ENCODE measurements at regions not wholly inside any gene's neighbourhood (a gene's known extent, or its start where the extent isn't known, plus 50 kb on each side); places are given as distances from the start of the nearest gene placed in this dataset.
"Not testable (repeated sequence)": the region's sequence is repeated elsewhere in the genome, so short reads cannot be mapped to it uniquely, and the experiment has no call there.

DNA sequence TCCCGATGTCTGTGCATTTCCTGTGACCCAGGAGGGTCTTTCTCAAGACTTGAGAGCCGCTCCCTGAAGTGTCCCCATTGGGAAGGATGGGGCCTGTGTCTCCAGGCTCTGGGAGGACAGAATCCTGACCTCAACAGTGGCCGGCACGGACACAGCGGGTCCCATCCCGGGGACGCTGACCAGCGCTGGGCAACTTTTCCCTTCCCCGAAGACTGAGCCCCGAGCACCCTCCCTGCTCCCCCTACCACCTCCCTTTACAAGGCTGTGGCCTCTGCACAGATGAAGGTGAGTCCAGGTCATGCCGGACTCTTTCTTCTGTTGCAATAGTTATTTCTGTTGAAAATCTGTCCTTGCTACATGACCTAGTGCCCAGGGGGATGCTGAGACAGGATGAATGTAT lies 135.7 kb downstream of the TMEM121 start:
- not testable (repeated sequence) for DNase-seq

DNA sequence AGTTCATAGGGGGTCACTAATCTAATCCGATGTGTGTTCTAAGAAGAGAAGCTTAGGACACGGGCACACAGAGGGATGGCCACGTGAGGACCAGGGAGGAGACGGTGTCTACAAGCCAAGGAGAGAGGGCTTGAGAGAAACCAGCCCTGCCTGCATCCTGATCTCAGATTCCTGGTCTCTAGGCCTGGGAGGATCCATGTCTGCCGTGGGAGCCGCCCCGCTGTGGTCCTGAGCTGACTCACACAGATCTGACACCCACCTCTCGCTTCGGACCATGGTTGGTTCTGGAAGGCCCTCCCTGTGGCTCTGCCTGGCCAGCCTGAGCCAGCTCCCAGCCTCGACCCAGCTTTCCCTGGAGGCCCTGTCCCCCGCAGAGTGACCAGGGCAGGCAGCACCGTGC lies 136.2 kb downstream of the TMEM121 start:
- not testable (repeated sequence) for DNase-seq

DNA sequence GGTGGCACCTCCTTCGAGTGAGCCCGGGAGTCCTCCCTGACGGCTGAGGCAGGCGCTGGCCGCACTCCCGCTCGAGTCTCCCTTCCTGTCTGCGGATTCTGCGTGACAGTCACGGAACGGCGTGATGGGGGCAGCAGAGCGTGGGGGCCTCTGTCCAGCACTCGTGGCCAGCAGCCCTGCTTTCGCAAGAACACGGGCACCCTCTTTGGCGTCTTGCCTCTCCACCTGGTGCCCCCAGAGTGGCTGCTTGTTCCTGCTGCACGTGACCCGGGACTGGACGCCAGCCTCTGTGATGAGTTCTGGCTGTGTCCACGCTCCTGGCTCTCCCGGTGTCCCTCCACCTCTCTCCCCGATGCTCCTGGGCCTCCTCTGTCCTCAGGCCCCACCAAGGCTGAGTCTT lies 136.9 kb downstream of the TMEM121 start:
- DNase-seq: not testable (repeated sequence)

DNA sequence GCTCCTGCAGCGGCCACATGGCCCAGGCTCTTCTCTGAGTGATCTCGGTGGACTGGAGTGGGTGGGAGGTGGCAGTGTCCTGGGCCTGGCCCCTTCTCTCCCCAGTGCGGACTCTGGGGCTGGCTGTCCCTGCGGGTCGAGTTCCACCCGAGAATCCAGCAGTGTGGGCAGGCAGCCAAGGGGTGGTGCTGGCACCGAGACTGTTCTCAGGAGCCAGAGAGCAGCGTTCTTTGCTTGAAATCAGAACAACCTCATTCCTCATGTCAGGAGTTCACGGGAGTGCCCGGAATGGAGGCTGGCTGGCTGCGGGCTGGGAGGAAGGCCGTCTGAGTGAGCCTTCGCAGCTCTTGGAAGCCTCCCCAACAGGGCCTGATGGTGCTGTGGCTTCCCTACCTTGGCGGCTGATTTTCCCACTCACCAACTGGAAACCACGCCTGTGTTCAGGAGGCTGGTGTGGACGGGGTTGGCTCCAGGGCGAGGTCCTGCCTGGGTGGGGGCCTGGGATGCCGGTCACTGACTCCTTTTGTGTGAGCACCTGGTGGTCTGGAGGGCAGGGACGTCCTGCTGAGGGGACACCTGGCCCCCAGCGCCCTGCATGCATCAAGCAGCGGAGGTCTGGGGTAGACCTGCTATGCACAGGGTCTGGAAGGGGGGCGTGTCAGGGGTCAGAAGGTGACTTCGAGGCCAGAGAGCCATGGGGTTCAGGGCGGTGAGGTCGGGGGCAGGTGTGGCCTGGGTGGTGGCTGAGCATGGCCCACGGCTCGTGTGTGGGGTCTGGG lies 137.6 kb downstream of the TMEM121 start:
- not testable (repeated sequence) for DNase-seq

DNA sequence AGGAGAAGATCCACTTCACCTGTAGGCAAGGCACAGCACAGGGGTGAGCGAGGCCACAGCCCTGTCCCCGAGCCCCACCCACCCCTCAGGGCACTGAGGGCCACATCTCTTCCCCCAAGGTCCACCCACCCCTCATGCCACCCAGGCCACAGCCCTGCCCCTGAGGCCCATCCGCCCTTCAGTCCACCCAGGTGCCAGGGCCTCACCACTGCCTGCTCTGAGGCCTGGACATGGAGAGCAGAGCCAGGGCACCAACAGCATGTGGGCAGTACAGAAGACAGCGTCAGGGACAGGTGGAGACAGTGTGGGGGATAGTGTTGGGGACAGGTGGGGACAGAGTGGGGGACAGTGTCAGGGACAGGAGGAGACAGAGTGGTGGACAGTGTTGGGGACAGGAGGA lies 138.3 kb downstream of the TMEM121 start:
- no peak for DNase-seq

DNA sequence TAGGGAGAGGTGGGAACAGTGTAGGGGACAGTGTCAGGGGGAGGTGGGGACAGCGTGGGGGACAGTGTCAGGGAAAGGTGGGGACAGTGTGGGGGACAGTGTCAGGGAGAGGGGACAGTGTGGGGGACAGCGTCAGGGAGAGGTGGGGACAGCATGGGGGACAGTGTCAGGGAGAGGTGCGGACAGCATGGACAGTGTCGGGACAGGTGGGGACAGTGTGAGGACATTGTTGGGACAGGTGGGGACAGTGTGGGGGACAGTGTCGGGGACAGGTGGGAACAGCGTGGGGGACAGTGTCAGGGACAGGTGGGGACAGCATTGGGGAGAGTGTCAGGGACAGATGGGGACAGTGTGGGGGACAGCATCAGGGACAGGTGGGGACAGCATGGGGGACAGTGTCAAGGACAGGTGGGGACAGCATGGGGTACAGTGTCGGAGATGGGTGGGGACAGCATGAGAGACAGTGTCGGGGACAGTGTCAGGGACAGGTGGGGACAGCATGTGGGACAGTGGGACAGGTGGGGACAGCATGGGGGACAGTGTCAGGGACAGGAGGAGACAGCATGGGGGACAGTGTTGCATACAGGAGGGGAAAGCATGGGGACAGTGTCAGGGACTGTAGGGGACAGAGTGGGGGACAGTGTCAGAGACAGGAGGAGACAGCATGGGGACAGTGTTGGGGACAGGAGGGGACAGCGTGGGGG lies 139.0 kb downstream of the TMEM121 start:
- no peak for DNase-seq

DNA sequence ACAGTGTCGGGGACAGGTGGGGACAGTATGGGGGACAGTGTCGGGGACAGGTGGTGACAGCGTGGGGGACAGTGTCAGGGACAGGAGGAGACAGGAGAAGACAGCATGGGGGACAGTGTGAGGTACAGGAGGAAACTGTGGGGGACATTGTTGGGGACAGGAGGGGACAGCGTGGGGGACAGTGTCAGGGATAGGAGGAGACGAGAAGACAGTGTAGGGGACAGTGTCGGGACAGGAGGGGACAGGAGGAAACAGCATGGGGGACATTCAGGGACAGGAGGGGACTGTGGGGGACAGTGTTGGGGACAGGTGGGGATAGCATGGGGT lies 139.5 kb downstream of the TMEM121 start:
- no peak for DNase-seq

DNA sequence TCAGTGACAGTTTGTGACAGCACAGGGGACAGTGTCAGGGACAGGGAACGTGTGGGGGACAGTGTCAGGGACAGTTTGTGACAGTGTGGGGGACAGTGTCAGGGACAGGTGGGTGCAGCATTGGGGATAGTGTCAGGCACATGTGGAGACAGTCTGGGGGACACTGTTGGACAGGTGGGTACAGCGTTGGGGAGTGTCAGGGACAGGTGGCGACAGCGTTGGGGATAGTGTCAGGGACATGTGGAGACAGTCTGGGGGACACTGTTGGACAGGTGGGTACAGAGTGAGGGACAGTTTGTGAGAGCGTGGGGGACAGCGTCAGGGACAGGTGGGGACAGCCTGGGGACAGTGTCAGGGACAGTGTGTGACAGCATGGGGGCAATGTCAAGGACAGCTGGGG lies 140.0 kb downstream of the TMEM121 start:
- no peak for DNase-seq

DNA sequence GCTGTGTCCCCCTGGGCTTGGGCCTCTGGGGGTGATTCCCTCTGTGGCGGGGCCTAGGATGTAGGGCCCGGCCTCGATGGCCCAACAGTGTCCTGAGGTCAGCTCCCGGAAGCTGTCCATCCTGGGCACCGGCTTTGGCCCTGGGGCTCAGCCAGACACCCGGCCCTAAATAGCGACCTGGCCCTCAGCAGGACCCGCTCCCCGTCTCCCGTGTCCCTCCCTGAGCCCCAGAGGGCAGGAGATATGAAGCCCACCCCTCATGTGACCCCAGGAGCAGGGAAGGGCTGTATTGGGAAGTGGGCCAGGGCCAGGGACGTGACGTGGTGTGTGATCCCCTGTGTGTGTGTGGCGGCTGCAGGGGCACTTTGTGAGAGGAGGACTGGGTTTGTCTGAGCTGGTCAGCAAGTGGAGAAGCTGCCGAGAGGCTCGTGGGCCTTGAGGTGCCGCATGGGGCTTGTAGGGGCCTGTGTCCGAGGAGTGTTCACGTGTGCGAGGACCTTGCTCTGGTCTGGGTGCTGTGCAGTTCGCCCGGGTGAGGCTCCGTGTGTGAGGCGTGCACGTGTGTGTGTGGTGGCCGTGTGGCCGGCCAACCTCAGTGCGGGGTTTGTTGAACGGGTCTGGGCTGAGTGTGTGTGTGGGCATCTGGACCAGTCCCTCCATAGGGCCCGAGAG lies 140.7 kb downstream of the TMEM121 start:
- DNase-seq: not testable (repeated sequence)

DNA sequence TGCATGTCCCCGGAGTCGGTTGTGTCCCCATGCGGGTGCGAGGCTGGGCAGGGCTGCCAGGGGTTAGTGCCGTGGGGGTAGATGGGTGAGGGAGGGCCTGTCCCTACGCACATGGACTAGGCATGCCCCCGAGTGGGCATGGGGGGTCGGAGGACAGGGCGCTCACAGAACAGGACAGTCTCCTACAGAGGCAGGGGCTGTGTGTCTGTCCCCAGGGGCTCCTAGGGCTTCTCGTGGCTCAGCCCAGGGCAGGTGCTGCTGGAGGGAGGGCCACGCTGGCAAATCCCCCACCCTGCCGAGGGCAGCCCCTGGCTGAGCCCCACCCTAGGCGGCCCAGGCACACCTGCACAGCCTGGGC lies 141.3 kb downstream of the TMEM121 start:
- DNase-seq: not testable (repeated sequence)

DNA sequence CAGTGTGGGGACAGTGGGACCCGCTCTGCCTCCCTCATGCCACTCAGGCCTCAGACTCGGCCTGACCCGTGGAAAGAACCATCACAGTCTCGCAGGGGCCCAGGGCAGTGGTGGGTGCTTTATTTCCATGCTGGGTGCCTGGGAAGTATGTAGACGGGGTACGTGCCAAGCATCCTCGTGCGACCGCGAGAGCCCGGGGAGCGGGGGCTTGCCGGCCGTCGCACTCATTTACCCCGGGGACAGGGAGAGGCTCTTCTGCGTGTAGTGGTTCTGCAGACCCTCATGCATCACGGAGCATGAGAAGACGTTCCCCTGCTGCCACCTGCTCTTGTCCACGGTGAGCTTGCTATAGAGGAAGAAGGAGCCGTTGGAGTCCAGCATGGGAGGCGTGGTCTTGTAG lies 141.6 kb downstream of the TMEM121 start:
- not testable (repeated sequence) for DNase-seq

DNA sequence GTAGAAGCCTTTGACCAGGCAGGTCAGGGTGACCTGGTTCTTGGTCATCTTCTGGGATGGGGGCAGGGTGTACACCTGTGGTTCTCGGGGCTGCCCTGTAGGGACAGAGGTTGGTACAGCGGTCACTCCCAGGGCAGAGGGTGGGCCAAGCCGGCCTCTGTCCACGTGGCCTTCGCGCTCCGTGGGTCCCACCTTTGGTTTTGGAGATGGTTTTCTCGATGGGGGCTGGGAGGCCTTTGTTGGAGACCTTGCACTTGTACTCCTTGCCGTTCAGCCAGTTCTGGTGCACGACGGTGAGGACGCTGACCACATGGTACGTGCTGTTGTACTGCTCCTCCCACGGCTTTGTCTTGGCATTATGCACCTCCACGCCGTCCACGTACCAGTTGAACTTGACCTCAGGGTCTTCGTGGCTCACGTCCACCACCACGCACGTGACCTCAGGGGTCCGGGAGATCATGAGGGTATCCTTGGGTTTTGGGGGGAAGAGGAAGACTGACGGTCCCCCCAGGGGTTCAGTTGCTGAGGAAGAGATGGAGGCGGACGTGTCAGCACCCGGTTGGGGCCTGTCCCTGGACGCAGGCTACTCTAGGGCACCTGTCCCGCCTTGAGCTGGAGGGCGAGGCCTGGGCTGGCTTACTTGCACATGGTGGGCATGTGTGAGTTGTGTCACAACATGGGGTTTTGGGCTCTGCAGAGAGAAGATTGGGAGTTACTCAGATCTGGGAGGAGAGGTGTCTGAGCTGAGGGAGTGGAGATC lies 142.3 kb downstream of the TMEM121 start:
- DNase-seq: not testable (repeated sequence)

DNA sequence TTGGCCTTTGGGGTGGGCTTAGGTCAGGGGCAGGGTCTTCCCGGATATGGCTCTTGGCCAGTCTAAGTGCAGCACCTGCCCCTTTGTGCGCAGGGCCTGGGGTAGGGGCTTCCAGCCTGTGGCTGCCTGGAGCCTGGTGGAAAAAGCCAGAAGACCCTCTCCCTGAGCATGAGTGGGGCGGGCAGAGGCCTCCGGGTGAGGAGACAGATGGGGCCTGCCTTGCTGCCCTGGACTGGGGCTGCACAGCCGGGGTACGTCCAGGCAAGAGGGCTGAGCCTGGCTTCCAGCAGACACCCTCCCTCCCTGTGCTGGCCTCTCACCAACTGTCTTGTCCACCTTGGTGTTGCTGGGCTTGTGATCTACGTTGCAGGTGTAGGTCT lies 142.8 kb downstream of the TMEM121 start:
- not testable (repeated sequence) for DNase-seq

DNA sequence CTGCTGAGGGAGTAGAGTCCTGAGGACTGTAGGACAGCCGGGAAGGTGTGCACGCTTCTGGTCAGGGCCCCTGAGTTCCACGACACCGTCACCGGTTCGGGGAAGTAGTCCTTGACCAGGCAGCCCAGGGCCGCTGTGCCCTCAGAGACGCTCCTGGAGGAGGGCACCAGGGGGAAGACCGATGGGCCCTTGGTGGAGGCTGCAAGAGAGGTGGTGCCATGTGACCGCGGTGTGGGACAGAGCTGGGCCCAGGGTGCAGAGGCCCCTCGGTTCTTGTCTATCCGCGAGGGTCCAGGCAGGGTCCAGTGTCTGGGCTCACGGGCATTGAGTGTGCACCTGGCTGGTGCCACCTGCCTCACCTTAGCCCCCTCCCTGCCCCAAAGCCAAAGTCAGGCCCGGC lies 143.3 kb downstream of the TMEM121 start:
- not testable (repeated sequence) for DNase-seq

DNA sequence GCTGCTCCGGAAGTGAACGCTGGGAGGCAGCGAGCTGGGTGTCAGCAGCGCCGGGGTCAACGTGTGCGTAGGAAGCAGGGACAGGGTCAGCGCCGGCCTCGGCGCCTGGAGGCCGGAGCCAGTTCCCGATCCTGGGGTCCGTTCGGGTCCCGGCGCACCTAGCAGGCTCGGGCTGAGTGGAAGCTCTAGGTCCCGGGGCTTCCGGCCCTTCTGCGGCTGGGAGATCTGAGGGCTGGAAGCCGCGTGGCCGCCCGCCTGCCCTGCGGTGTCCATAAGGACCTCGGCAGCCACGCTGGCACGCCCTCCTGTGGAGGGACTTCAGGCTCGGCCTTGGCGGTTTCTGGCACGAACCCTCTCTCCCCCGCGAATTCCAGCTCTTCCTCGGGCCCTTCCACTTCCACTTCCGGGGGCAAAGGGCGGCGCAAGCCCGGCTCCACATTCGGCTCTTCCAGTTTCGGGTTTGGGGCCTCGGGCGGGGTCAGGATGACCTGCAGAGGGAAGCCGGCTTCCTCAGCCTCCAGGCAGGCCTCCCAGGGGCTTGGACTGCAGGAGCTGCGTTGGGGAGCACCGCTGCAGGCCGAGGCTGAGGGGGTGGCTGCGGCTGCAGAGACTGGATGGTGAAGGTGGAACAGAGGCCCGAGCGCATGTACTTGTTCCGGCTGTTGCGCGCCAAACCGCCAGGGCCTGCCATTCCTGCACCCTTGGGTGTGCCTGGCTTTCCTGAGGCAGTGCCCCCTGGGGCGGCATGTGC lies 146.2 kb downstream of the TMEM121 start:
- DNase-seq: not testable (repeated sequence)

DNA sequence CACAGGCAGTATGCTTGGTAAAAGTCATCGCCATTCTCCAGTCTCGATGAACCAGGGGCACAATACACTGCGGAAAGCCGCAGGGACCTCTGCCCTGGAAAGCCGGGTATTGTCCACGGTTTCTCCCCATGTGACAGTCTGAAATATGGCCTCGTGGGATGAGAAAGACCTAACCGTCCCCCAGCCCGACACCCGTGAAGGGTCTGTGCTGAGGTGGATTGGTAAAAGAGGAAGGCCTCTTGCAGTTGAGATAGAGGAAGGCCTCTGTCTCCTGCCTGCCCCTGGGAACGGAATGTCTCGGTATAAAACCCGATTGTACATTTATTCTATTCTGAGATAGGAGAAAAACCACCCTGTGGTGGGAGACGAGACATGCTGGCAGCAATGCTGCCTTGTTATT lies 149.1 kb downstream of the TMEM121 start:
- not testable (repeated sequence) for DNase-seq

DNA sequence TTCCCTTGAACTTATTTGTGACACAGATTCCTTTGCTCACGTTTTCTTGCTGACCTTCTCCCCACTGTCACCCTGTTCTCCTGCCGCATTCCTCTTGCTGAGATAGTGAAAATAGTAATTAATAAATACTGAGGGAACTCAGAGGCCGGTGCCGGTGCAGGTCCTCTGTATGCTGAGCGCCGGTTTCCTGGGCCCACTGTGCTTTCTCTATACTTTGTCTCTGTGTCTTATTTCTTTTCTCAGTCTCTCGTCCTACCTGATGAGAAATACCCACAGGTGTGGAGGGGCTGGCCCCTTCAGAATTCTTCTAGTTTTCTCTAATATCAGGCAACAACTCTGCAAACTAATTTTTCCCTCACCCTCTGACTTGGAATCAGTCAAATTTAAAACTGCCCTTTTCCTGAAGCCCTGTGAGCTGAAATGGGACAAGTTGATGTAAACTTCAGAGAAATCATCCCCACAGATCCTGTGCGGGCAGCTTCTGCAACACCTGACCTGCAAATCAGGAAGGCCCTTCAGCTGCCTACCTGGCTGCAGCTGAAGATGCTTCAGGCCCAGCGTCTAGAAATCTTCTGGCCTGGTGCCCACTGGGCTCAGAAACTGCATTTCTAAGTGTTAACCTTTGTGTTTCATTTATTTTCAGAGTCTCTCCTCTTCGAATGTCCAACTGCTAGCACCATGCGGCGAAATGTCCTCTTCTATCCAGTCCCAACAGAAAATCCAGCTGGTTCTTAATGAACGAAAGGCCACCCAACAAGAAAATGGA lies 149.7 kb downstream of the TMEM121 start:
- not testable (repeated sequence) for DNase-seq

DNA sequence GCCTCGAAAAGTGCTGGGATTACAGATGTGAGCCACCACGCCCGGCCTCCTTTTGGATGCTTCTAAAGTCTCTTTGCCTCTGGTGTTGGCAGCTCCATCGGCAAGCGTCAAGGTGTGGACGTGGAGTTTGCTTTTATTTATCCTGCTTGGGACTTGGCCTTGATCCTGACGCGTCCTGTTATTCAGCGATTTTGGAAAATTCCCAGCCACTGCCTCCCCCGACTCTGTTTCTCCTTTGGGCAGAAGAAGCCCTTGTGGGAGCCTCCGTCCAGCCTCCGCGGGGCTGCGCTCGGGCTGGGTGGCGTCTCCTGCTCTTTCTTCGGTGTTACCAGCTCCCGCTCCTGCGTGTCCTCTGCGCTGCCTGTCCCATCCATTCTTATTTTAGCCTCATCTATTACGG lies 151.7 kb downstream of the TMEM121 start:
- DNase-seq: not testable (repeated sequence)

DNA sequence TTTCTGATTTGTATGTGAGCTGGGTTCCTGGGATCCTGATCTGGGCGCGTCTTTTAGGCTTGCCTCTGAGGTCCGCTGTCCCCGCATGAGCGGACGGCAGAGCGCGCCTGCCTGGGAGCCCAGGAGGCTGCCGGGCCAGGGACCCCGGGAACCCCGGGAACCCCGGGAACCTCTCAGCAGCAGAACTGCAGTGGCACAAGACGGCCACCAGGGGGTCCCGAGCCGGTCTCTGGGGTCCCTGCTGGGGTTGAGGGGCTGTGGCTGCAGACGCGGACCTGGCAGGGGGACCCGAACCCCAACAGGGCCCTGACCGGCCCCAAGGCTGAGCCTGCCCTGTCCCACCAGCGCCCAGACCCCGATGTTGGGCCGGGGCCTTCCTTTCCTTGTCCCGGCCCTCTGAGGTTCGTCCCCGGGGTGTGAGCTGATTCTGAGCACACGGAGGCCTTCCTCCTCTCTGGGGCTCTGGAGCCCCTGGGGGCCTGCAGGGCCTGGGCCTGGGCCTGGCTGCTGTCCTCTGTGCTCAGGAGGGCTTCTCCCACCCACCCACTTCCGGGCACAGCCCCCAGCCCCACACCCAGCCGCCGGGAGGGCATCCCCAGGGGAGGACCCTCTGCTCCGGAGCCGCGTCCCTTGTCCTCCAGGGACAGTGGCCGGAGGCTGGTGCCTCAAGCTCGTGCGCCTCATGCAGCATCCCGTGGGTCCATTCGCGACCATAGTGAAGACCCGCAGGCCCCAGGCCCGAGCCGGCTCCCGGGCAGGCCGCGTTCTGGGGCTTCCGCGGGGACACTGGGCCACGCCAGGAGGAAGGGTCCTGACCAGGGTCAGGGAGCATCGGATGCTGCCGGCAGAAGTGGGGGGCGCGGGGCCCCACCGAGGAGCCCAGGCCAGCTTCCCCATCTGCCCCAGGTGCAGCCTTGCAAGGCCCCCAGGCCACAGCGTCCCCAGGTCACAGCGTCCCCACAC lies 152.9 kb downstream of the TMEM121 start:
- not testable (repeated sequence) for DNase-seq
